ENCODE measurements at regions not wholly inside any gene's neighbourhood (a gene's known extent, or its start where the extent isn't known, plus 50 kb on each side); places are given as distances from the start of the nearest gene placed in this dataset.

DNA sequence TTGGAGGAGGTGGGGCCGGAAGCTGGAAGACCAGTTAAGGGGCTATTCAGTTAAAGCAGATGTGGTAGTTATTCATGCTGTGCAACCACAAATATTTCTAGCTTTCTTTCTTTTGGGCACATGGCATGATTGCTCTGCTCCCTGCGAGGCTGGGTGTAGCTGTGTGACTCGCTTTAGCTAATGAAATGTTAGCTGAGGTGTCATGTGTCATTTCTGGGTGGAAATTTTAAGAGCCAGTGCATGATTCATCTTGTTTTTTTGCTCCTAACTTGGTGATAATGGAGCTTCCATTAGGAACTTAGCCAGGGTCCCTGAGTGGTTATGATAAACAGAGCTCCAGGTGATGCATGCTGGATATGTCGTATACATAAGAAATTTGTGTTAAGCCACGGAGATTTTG, 300.6 kb downstream of the SATB1 start:
- no peak overlapping the region for H3K4me3 ChIP-seq (ENCODE audit: control insufficient read depth, low read depth, low read length)
- DNase-seq (ENCODE audit: low read depth), result peak; percentile 83
- TF ChIP-seq, protein P1, sequence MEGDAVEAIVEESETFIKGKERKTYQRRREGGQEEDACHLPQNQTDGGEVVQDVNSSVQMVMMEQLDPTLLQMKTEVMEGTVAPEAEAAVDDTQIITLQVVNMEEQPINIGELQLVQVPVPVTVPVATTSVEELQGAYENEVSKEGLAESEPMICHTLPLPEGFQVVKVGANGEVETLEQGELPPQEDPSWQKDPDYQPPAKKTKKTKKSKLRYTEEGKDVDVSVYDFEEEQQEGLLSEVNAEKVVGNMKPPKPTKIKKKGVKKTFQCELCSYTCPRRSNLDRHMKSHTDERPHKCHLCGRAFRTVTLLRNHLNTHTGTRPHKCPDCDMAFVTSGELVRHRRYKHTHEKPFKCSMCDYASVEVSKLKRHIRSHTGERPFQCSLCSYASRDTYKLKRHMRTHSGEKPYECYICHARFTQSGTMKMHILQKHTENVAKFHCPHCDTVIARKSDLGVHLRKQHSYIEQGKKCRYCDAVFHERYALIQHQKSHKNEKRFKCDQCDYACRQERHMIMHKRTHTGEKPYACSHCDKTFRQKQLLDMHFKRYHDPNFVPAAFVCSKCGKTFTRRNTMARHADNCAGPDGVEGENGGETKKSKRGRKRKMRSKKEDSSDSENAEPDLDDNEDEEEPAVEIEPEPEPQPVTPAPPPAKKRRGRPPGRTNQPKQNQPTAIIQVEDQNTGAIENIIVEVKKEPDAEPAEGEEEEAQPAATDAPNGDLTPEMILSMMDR (conservative IDR thresholded peaks at IDR 0.05; ENCODE audit: control insufficient read depth, insufficient read depth, low read depth, low read length), result no peak

DNA sequence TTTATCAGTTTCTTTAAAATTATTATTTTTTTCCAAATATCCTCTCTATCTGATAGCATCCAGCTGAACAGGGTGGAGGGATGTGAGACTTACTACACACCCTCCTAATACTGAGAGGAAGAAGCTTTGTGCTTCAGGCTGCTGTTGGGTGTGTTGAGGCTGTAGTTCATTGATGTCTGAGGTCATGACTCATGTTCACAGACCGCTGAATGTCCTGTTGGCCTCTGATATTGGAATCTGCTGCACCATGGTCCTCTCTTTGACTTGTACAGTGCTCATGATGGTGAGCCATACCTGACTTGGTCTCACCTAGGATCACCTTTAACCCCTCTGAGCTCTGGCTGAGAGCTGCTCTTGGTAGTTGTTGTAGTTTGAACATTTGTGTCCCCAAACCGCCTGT, 302.9 kb downstream of the SATB1 start:
- H3K4me3 ChIP-seq (ENCODE audit: control insufficient read depth, low read depth, low read length), result no peak overlapping the region
- TF ChIP-seq, protein P1 (conservative IDR thresholded peaks at IDR 0.05; ENCODE audit: control insufficient read depth, insufficient read depth, low read depth, low read length), result no peak
- DNase-seq (ENCODE audit: low read depth), result peak; percentile 37

DNA sequence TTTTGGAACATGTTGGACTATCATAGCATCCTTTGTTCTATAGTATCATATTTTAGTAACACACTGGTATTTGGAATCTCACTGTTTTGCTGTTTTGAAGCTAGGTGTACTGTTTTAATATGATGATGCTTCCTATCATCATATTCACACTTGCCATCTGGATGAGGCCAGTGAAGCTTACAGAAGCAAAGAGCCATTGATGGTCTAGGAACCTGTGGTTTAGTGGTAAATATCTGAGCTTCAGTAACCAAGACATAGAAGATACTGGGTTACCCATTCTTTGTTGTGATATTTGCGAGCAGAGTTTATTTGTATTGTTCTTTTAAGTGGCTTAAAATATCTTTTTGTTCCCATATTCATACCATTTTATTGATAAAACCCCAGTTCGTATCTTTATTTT, 304.1 kb downstream of the SATB1 start:
- no peak overlapping the region for H3K4me3 ChIP-seq (ENCODE audit: control insufficient read depth, low read depth, low read length)
- DNase-seq (ENCODE audit: low read depth), result no peak
- TF ChIP-seq, protein P1 (conservative IDR thresholded peaks at IDR 0.05; ENCODE audit: control insufficient read depth, insufficient read depth, low read depth, low read length), result no peak

DNA sequence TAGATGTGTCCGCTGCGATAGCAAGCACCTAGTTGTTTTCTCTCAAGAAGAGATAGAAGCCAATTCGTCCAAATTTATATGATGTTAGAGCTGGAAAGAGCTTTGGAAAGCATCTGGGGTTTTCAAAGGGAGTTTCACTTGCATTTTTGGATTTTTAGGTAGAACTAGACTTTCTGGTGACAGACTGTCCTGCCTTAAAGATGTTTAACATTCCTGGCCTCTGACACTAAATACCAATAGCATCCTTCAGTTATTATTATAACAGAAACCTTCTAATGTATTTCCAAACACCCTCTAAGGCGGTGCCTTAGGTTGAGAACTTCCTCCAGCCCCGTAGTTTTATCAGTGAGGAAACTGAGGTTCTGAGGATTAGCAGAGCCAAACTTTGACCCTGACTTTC, 305.3 kb downstream of the SATB1 start:
- TF ChIP-seq, protein P1 (conservative IDR thresholded peaks at IDR 0.05; ENCODE audit: control insufficient read depth, insufficient read depth, low read depth, low read length), result no peak
- DNase-seq (ENCODE audit: low read depth), result no peak
- H3K4me3 ChIP-seq (ENCODE audit: control insufficient read depth, low read depth, low read length), result no peak overlapping the region

DNA sequence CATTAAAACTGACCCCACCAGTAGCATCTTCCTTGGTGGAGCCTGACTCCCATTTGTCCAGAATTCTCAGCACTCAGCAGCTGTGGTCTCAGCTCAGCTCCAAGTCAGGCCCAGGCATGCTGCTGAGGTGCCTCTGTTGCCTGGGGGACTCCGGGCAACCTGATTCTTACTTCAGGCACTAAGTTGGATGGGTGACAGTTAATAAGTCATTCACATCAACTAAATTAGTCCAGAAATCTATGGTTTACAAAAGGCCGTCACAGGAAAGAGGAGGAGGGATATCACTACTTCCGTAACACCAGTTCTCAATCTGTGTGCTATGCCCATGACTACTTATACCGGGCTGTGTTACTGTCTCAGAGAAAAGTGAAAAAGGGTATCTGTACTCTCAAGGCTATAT, 310.2 kb downstream of the SATB1 start:
- no peak overlapping the region for H3K4me3 ChIP-seq (ENCODE audit: control insufficient read depth, low read depth, low read length)
- TF ChIP-seq, protein P1 (conservative IDR thresholded peaks at IDR 0.05; ENCODE audit: control insufficient read depth, insufficient read depth, low read depth, low read length), result no peak
- DNase-seq (ENCODE audit: low read depth), result no peak

DNA sequence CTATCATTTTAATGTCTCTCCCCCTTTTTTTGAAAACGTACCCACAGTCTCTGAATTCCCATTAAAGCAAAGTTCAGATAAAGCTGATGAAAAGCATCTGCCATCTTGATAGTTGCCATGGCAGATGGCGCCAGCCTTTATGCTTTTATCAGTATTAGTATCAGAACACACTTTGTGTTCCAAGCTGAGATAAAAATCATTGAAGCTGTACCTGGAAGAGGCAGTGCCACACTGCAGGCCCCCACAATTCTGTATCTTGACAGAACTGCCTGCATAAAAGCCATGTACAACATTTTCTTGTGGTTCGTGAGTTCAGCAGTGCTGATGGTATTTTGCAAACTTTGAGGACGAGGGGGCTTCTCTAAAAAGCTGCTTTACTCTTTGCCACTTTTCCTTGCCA, 311.7 kb downstream of the SATB1 start:
- TF ChIP-seq, protein P1 (conservative IDR thresholded peaks at IDR 0.05; ENCODE audit: control insufficient read depth, insufficient read depth, low read depth, low read length), result no peak
- H3K4me3 ChIP-seq (ENCODE audit: control insufficient read depth, low read depth, low read length), result no peak overlapping the region
- no peak for DNase-seq (ENCODE audit: low read depth)

All from fibroblast of mammary gland (primary cell).